ENCODE measurements at regions not wholly inside any gene's neighbourhood (a gene's known extent, or its start where the extent isn't known, plus 50 kb on each side); places are given as distances from the start of the nearest gene placed in this dataset.
A peak's percentile ranks its signal among the peaks of the same experiment; 100 is the strongest.
"Not testable (repeated sequence)": the region's sequence is repeated elsewhere in the genome, so short reads cannot be mapped to it uniquely, and the experiment has no call there.

DNA sequence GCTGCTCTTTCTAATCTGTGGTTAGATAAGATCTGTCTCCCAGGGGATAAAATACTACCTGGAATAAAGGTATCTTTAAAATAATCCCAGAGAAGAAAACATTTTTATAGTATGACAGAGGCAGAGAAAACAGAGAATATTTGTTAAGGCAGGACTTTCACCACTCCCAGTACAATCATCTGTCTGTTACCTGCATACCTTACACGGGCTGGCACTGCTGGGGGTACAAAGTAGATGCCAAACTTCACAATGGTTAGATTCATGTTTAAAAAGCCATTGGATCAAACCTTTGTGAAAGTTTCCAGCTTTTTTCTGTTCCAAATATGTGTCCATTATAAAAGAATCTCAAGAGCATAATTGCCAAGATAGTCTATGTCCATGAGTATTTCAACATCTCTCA is 273.6 kb upstream of the BTG1 start:
- DNase-seq: no peak

DNA sequence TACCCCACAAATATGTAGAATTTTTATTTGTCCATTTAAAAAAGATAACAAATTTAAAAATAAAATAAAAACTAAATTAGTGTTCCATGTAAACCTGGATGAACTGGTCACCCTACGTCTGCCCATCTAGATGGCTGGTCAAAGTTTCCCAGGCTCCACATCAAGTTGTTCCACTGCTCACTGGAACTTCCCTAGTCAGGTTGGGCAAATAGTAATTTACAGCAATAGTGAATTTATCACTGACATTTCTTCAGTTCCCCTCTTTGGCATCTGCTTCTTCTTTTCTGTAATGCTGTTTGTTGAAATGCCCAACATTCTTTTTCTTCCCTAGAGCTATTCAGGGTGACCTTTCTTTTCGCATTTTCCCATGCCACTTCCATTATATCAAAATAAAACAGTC is 272.7 kb upstream of the BTG1 start:
- peak; percentile 51 to 69 for DNase-seq

DNA sequence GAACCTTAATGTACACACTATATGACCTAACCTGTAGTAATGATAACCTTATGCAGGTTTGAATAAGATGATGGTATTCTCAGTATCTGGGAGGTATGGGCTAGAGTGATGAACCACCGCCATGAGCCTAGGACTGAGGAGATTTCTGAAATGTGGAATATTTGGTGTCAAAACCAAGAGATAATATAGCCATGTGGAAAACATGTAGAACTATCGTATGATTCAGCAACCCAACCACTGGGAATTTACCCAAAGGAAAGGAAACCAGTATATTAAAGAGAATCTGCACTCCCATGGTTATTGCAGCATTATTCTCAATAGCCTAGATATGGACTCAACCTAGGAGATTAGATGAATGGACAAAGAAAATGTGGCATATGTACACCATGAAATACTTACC is 271.7 kb upstream of the BTG1 start:
- no peak for DNase-seq

DNA sequence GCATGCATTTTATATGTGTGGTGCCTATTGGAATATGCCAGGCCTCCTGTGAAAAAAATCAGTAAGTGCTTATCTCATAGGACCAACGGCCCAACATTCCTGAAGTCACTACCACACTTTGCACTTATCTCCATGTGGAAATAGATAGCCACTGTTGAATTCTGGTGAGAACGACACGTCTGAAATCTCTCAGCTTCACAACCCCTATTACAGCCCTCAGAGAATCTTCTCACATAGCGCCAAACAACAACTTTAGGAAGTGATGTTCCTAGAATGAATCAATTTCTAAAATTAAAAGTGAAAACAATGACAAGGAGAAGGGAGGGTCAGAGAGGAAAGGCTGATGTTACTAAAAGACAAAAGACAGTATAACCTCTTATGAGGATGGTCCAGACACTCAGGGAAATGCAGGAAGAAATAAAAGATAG is 270.8 kb upstream of the BTG1 start:
- DNase-seq: no peak

DNA sequence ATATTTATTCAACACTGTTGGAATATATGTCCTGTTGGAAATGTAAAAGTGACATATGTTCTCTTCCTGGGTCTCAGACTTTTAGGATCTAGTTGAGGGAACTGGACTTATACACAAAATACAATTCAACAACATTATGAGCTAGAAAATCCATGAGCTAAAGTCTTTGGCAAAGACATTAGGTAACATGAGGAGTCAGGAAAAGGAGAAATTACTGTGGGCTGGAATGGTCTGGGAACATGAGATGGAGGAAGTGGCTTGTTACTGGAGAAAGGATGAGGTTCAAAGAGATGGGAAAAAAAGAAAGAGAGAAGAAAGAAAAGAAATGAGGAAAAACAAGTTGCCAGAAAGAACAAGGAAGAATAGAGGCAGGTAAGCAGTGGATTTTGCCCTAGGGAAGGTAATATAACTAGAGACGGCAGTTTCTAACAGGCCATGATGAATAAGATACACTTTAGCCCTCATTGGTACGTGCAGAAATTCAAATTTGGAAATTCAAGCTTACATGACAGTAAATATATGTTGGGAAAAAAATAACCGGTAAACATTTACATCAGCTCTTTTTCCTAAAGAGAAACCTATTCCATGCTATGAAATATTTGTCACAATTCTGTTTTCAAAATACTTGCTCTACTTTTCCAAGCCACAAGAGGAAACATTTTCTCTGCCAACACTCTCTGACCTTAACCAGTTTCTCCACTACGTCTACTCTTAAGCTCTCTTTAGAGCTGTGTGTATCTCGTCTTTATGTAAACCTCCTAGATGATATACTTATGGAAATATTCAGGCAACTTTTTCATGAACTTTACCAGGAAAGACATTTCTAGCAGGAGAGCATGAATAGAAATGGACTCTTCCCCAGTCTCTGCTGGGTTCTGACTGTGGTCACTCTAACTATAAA is 268.8 kb upstream of the BTG1 start:
- no peak for DNase-seq

DNA sequence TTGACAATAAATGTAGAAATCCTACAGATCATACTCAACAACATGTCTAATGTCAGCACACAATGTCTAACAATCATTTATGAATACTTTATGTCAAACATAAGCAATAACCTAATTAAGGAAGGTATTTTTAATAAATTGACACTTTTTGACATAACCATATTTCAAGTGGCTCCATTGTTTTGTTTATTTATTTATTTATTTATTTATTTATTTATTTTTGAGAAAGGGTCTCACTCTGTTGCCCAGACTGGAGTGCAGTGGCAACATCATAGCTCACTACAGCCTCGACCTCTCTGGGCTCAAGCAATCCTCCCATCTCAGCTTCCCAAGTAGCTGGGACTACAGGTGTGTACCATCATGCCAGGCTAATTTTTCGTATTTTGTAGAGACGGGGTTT is 267.6 kb upstream of the BTG1 start:
- DNase-seq: no peak

DNA sequence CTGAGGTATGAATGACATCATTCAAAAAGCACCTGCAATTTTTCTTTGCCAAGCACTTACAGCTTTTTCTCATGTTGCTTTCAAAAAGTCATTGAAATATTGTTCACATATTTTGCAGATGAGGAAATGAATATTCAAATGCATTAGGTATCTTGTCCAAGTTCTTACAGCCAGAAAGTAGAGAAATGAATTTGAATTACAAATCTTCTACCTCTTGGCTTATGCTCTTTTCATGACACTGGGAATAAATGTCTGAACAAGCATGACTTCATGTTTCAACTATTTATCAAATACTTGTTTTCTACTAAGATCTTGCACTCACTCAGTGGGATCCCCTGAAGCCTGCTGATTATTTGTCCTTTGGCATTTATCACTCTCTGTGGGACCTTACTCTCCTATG is 267.2 kb upstream of the BTG1 start:
- DNase-seq: no peak

DNA sequence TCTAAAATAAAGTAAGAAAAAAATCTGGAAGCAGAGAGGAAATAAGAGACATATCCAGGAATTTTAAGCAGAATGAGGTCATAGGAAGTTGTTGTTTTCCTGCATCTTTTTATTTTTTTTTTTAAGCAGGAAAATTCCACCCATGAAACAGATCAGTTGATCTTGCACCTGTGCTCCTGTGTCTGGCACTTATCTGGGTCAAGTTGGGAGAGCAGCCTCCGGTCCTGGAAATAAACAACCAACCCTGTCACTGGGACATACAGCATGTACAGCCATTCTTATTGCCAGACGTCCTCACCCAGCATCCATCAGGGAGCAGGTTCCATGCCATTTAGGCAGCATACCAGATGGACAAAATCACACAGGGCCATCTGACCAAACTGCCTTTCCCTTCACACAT is 266.0 kb upstream of the BTG1 start:
- DNase-seq: no peak

DNA sequence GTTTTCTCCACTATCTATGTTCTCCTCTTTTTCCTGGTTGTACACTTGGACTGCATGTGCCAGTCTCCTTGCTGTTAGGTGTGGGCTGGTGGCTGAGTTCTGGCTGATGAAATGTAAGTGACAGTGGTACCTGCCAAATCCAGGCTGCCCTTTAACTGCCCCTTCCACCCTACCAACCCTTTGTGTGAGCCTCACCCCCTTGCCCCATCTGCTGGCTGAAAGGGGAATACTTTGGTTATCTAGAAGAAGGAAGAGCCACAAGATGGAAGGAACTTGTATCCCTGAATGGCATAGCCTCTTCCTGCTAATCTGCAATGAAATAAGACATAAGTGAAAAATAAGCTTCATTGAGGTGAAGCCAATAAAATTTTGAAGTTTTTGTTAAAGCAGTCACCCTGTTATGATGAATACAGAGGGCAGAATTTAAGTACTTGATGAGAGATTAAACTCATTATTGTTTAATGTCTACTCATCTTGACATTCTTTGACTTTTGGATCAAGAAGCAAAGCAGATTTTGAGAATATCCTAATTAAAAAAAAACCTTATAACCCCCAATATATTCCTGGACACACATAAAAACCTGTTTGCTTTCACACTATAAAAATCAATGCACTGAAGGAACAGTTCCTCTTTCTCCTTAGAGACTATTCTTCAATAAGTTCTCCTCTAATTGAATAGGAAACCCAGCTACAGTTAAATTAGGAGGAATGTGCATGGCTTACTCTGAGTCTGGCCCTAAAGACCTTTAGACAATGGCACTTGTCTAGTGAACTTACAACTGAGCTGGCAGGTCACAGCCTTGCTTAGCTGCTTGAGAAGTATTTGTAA is 262.6 kb upstream of the BTG1 start:
- peak; percentile 54 to 59 for DNase-seq

DNA sequence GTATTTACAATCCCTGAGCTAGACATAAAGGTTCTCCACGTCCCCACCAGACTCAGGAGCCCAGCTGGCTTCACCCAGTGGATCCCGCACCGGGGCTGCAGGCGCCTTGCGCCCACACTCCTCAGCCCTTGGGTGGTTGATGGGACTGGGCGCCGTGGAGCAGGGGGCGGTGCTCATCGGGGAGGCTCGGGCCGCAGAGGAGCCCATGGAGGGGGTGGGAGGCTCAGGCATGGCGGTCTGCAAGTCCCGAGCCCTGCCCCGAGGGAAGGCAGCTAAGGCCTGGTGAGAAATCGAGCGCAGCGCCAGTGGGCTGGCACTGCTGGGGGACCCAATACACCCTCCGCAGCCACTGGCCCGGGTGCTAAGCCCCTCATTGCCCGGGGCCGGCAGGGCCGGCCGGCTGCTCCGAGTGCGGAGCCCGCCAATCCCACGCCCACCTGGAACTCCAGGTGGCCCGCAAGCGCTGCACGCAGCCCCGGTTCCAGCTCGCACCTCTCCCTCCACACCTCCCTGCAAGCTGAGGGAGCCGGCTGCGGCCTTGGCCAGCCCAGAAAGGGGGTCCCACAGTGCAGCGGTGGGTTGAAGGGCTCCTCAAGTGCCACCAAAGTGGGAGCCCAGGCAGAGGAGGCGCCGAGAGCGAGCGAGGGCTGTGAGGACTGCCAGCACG is 260.9 kb upstream of the BTG1 start:
- not testable (repeated sequence) for DNase-seq

DNA sequence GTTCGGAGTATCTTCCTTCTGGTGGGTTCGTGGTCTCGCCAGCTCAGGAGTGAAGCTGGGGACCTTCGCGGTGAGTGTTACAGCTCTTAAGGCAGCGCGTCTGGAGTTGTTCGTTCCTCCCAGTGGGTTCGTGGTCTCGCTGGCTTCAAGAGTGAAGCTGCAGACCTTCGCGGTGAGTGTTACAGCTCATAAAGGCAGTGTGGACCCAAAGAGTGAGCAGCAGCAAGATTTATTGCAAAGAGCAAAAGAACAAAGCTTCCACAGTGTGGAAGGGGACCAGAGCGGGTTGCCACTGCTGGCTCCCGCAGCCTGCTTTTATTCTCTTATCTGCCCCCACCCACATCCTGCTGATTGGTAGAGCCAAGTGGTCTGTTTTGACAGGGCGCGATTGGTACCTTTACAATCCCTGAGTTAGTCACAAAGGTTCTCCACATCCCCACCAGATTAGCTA is 260.2 kb upstream of the BTG1 start:
- DNase-seq: not testable (repeated sequence)

DNA sequence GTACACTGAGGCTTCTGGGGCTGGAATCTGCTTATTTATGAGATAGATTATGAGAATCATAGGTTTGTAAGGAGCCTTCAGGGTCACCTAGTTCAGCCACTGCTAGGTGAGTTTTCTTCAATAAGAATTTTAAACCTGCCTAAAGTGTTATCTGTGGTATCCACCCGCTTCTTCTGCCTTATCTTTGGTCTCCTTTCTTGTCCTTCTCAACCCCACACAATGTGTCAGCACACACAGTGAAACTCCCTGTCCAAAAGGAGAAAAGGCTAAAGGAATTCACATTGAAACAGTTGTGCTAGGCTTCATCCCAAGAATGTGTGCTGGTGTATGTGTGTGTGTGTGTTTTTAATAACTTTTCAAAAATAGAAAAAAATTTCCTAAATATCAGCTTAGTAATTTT is 259.3 kb upstream of the BTG1 start:
- no peak for DNase-seq

DNA sequence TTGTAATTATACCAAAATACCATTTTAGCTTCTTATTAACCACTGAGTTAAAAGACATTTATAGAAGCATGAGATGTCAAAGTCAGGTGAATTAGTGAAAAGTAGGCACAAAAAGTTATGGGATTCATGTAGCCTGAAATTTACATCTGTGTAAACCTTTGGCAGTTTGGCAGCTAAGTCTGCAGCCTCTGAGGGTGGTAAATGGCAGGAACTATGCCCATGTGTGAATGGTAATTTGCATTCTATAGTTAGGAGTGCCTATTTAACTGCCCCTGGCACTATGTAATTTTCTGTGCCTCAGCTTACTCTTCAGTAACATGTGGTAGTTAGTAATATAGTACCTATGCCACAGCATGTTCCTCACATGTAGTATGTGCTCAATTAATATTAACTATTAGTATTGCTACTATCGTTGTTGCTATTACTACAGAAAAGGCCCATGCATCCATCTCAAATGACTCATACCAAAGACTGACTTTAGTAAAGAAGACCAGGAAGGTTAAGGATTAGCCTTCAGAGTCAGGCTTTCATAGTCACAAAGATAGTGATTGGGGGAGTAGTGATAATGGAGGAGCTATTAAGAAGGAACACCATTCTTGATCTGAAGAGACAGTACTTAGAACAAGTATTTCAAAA is 258.7 kb upstream of the BTG1 start:
- no peak for DNase-seq

DNA sequence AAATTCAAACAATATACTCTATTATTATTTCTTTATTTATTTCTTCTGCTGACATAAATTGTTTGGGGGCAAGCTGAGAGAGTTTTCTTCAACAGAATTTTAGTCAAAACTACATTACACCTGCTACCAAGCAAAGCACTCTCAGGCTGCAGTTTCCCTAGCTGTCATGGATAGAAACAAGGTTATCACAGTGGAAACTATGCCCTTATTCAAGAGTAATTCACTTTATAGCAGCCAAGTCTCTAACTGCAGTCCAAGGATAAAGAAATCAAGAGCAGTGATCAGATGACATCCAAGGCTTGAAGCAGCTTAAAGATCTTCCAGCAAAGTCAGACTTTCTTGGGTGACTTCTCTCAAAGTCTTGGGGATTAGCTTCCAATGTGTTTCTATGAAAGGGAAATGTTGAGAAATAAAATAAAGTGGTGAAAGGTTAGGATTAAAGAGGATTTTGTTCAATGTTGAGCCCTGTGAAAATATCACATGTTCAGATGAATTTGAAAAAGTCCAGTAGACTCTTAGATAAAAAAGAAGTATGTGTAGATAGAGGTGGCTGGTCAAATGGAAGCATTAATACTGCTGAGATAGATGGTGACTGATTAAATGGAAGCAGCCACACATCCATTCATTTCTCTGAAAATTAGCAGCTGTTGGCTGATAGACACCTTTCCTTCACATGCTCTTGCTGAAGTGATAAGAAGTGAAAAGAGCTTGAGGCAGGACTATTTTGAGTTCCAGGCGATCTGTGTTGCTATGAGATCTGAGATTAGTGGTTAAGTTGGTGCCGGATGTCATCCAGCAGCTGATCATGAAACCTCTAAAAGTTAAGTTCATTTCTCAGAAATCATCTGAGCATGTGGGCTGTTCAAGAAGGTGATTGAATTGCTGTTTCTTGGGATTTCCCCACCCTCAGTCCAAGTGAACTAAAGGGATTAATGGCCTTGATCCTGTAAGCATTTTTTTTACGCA is 257.8 kb upstream of the BTG1 start:
- DNase-seq: peak in 1 of 2 donors; percentile 23

DNA sequence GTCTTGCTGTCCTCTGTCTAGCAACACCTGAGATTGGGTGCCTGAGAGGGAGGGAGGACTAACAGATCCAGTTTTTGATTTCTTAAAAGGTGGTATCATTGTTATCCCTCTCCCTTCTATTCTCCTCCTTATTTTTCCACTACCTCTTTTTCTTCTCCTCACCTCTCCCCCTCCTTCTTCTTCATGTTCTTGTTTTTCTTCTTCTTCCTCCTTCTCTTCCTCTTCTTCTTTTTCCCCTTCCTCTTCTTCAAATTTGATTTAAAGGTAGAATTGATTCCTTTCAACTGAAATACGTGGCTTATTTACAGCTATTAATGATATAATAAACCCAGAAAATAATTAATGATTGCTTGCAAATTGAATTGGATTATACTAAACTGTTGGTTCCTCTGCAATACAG is 256.8 kb upstream of the BTG1 start:
- no peak for DNase-seq

DNA sequence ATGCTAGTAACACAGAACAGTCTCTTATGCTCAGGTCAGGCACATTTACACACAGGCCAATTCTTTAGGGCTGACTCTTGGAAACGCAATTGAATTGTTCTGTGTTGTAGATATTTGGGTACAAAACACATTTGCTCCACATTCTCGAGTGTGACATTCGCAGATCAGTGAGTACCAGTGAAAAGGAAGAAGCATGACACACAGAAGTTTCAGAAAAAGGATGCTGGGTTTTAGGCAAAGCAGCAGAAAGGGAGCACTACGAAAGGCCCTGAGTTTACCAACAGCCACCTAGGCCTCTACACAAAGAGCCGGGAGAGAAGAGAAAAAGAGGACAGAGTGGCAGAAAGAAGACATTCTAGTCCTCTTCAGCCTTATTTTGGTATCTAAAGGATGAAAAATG is 254.4 kb upstream of the BTG1 start:
- DNase-seq: no peak

DNA sequence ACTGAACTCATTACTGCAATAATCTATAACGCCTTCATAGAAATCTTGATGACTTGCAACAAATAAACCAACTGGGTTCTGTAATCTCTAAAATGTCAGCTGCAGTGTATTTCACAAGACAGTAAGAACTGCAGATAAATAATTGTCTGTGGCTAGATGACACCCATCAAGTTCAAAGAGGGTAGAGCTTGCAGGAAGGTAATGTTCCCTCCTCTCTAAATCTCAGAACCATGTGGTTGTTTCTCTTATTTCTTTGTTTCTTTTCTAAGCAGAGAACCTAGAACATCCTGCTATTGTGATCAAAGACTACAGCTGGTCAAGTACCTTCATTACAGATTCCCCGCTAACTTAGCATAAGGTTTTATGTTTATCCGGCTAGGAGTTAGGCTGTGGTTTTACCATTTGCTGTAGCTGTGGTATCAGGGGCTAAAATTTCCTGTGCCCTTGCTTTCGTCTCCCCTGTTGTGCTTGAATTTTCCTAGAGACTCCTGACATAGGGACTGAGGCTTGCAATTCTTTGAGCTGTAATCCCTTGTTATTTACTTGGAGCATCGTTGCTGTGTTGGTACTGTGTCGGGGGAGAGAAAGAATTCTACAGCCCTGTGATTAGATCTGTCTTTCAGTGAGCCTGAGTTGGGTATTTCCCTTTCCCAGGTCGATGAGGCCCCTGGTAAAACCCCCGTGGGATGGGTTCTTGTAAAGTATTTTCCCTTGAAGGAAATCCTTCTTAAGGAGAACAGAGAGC is 253.1 kb upstream of the BTG1 start:
- no peak for DNase-seq

DNA sequence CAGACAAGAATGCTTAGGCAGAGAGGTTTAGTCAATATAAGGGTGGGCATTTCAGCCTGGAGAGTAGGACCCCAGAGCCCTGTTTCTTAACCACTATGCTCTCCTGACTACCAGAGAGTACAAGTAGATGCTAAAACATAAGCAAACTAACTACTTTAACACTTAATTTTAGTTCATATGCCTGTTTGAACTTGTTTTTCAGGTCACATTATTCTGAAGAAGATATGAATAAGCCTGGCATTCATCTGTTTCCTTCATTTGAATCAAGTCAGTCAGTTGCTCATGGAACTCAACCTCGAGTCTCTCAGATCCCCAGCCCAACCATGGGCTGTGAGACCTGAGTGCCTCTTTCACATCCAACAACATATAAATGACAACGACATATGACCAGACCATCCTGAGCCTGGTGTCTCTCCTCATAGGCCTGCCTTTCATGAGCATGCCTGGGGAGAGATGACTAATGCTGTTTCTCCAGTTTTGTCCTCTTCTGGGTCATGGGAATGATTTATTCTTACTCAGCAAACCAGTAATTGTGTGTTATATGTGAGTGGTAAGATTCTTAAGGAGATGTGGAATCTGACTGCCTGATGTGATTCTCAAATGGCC is 251.1 kb upstream of the BTG1 start:
- no peak for DNase-seq

DNA sequence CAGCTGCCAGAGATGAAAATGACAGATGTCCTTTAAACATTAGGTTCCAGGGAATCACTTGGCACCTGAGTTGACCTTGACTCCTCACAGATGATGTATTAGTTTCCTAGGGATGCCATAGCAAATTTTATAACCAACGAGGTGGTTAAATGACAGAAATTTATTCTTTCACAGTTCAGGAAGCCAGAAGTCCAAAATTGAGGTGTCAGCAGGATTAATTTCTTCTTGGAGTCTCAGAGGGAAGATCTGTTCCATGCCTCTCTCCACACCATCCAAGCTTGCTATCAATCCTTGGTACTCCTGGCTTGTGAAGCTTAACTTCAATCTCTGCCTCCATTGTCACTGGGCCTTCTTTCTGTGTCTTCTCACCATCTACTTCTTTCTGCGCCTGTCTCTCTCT is 249.7 kb upstream of the BTG1 start:
- DNase-seq: no peak

DNA sequence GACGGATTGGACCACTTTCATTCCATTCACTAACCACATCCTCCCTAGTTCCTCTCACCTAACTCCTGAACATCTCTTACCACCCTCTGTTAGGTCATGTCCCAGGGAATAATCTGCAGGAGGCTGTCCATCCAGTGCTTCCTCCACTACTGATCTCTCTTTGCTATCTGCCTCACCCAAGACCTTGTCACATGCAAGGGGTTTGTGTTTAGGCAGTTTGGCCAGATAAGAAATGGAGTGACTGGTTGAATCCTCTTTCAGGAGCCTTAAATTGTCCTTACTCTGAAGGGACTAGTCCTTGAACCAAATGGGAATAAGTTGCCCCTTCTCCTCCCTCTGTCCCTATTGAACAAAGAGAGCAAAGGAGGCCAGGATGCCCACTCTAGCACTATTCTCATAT is 249.2 kb upstream of the BTG1 start:
- DNase-seq: no peak

Data from inflammatory macrophage (primary cell).